GM18907 (cell line): ENCODE measurements at regions not wholly inside any gene's neighbourhood (a gene's known extent, or its start where the extent isn't known, plus 50 kb on each side); places are given as distances from the start of the nearest gene placed in this dataset.
"Not testable (repeated sequence)": the region's sequence is repeated elsewhere in the genome, so short reads cannot be mapped to it uniquely, and the experiment has no call there.

ENCODE experiments used
- ATAC-seq: cut with Tn5 transposase; IDR thresholded peaks from one replicate; pipeline ENCODE4 v1.9.1; 2021; ENCODE audit warnings: mild to moderate bottlenecking, moderate library complexity; ENCODE audit not compliant: unreplicated experiment

GRCh38 chr5:136749016-136749415 lies 383.7 kb upstream of the TRPC7 start:
- no peak for ATAC-seq

- ATAC-seq: no peak
These were observed 377.7 kb upstream of the TRPC7 start for GRCh38 chr5:136743052-136743451.

GRCh38 chr5:136740228-136740627 lies 374.9 kb upstream of the TRPC7 start:
- no peak for ATAC-seq

- ATAC-seq: not testable (repeated sequence)
These were observed 373.9 kb upstream of the TRPC7 start for GRCh38 chr5:136739271-136739670.

DNA sequence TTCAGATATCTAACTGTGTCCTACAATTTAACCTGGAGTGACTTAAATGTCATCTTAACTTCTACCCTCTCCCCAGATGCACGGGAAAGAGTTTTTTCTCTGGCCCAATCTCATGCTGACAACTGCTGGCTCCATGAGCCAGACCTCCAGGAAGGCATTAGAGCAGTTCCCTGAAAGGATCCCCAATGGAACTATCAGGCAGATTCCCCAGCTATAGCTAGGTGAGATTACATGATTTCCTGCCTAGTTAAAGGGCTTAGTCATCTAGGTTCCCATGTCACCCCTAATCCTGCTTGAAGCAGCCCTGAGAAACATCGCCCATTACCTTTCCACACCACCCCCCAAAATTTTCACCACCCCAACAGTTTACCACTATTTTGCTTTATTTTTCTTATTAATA lies 373.5 kb upstream of the TRPC7 start:
- no peak for ATAC-seq

DNA sequence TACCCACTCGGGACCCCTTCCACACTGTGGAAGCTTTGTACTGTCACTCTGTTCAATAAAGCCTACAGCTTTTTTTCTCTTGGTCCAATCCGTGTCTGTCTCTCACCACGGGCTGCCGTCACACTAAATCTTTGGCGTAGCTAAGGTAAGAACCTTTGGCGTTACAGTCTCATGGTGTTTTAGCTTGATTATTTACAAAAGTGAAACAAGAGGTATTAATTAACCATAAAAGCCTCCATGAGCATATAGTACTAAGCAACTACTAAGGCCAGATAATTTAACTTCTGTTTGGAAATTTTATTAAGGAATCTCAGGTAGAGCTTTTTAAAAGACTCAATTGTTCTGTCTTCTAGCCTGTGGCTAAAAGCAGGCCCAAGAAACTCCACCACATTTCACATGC lies 370.7 kb upstream of the TRPC7 start:
- no peak for ATAC-seq

DNA sequence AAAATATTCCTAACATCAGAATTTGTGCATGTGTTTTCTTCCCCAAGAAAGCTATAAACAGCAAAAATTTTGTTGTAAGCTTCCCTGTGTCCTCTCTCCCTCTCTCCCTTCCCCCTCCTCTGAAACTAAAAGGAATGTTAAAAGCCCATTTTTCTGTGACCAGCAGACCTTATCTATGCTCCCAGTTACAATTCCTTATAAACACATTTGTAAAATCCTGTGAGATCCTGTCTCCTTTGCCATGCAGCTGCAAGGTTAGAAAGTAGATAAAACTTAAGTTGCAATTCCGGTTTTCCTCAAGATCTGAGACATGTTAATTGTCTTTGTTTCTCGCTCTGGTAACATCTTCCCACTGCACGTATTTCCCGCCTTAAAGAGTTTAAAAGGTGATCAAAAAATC lies 370.3 kb upstream of the TRPC7 start:
- ATAC-seq: not testable (repeated sequence)

GRCh38 chr5:136734628-136735027 lies 369.3 kb upstream of the TRPC7 start:
- ATAC-seq: no peak

- ATAC-seq: no peak
These were observed 367.4 kb upstream of the TRPC7 start for GRCh38 chr5:136732751-136733150.

DNA sequence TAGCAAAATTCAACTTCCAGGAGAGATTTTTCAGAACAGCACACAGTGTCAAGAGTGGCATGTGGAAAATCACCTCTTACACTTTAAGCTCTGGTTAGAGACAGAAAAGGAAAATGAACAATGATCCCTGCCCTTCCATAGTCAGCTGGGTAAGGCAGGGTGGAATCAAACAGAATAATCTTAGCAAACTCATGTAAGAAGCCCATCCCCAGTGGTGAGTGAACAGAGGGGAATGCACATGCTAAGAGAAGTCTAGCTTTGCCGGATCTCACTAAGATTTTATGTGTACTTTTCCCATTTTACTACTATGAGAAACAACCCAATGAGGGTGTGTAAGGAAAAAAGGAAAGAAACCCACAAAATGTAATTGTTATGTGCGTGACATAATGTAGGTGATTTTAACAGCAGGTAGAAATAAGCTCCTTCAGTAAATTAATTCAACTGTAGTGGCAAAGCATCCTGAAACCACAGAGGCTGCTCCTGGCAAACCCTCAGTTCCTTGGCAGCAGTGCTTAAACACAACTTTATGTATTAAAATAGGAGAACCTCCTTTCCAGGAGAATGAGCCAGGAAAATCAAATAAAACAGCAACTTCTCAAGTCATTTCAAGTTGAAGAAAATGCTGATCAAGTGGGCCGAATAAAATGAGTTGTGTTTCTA lies 366.0 kb upstream of the TRPC7 start:
- ATAC-seq: no peak

GRCh38 chr5:136730426-136730825 lies 365.1 kb upstream of the TRPC7 start:
- ATAC-seq: no peak

- no peak for ATAC-seq
These were observed 364.6 kb upstream of the TRPC7 start for GRCh38 chr5:136729901-136730355.

DNA sequence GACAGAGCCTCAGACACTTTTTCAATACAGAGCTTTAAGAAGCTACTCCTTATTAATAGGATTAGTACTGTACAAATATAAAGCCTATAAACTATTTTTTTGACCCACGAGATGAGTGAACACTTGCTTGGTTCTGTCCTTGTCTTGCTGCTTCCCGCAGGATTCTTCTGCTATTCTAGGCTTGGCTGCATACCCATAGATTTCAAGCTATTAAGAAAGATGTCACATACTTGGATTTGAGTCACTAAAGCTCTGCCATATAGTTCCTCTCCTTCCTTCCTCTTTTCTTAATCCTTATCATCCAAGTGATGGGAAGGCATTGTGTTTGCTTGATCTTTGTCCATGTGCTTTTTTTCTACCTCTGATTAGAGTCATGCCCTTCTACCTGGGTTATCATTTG lies 361.2 kb upstream of the TRPC7 start:
- ATAC-seq: no peak

DNA sequence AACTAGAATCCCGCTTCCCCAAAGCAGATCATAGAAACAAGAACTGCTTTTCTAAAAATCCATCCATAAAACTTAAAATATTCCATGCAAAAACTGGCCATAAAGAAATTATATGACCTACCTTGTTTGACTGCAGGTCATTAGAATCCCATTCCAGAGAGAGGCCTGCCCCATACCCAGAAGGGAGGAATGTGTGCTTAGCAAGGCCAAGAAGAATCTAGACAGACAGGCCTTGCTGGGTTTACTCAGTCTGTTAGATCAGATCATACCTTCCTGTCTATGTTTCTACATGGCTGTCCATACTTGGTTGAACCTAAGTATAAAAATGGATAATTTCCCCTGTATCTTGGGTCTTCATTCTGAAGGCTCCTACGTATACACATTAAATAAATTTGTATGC lies 358.8 kb upstream of the TRPC7 start:
- no peak for ATAC-seq

- no peak for ATAC-seq
These were observed 357.2 kb upstream of the TRPC7 start for GRCh38 chr5:136722581-136722980.

DNA sequence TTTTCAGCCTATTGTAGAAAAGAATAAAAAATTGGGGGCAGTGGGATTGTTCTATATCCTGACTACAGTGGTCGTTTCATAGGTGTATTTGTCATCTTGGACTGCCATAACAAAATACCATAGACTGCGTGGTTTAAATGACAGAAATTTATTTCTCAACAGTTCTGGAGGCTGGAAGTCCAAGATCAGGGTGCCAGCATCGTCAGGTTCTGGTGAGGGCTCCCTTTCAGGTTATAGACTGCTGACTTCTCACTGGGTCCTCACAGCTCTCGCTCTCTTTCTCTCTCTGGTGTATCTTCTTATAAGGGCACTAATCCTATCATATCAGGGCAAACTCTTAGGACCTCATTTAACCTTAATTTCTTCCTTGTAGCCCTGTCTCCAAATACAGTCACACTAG lies 356.7 kb upstream of the TRPC7 start:
- ATAC-seq: no peak

DNA sequence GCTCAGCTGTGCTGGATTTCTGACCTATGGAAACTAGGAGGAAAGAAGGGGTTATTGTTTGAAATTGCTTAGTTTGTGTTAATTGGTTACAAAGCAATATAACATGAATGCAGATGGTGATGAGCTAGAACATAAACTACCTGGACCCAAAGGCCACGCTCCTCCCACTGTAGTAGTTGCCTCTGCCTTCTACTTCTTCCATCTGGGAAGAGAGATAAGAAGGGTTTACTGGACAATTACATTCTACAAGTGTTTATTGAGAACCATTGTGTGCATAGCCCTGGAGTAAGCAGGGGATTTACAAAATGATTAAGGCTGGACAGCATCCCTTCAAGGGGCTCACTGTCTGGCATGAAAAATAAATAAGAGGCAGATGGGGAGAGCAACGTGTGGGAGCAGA lies 355.3 kb upstream of the TRPC7 start:
- ATAC-seq: no peak

GRCh38 chr5:136717917-136718316 lies 352.6 kb upstream of the TRPC7 start:
- no peak for ATAC-seq

DNA sequence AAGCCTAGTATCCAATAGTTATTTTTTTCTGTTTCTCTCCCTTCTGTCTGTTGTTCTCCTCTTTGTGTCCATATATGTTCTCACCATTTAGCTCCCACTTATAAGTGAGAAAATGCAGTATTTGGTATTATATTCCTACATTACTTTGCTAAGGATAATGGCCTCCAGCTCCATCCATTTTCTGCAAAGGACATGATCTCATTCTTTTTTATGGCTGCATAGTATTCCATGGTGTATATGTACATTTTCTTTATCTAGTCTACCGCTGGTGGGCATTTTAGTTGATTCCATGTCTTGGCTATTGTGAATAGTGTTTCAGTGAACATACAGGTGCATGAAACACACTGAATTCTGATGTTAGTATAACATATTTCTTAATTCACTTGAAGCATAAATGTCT lies 348.9 kb upstream of the TRPC7 start:
- no peak for ATAC-seq

DNA sequence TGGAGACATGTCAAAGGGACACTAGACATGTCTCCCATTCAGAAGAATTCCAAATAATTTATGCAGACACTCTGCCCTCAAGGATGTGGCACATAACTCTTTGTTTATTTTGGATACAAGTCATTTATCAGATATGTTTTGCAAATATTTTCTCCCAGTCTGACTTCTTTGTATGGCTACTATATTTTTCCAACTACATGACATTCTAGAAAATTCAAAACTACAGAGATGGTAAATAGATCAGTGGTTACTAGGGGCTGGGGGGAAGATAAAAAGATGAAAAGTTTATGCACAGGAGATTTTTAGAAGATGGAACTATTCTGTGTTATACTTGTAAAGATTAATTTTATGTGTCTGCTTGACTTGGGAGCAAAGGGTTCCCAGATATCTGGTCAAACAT lies 347.3 kb upstream of the TRPC7 start:
- ATAC-seq: no peak

GRCh38 chr5:136710834-136711233 lies 345.5 kb upstream of the TRPC7 start:
- no peak for ATAC-seq

GRCh38 chr5:136703706-136704105 lies 338.4 kb upstream of the TRPC7 start:
- no peak for ATAC-seq

DNA sequence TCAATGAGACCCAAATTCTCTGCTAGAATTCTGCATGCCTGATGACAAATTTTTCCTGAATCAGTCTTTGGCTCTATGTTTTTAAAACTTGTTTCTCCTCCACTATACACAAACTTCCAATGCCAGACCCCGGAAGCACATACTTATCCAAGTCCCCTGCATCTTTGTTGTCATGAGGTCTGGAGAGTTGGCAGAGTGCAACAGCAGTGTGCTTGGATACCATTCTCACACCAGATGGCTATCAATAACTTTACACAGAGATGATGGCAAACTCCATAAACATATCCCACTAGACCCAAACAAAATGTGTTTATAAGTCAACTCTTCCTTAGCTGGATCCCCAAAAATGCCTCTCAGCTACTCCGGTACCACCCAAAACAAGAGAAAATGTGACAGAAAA lies 337.7 kb upstream of the TRPC7 start:
- ATAC-seq: no peak
